GM23338 (cell line): ENCODE measurements at regions not wholly inside any gene's neighbourhood (a gene's known extent, or its start where the extent isn't known, plus 50 kb on each side); places are given as distances from the start of the nearest gene placed in this dataset.

ENCODE experiments used
- ATAC-seq: fragments of 200-7000 bp; cut with Tn5 transposase; 3 replicates; pipeline ENCODE4 v1.9.1; 2020
- DNase-seq: peaks from one replicate; pipeline ENCODE4 v3.0.0-alpha.2; 2015; ENCODE audit warnings: low spot score
- H2AFZ ChIP-seq: fragments of 200-600 bp; sonication (generic); 2 replicates; pipeline ENCODE4 v1.8.0; 2016; ENCODE audit warnings: antibody characterized with exemption, mild to moderate bottlenecking, moderate library complexity
- H3F3A ChIP-seq: fragments of 200-600 bp; sonication (generic); replicated peaks from 2 replicates; pipeline ENCODE4 v1.8.0; 2017; ENCODE audit warnings: antibody characterized with exemption, mixed run types, low read depth
- H3K27ac ChIP-seq: fragments of 200-600 bp; sonication (generic); 2 replicates; pipeline ENCODE4 v1.6.1; 2016; ENCODE audit warnings: low read depth
- H3K27me3 ChIP-seq: fragments of 200-600 bp; sonication (generic); 2 replicates; pipeline ENCODE4 v1.8.0; 2016; ENCODE audit warnings: mild to moderate bottlenecking, mixed run types, moderate library complexity; ENCODE audit not compliant: insufficient read depth
- H3K36me3 ChIP-seq: fragments of 200-600 bp; sonication (generic); 2 replicates; pipeline ENCODE4 v1.8.0; 2016; ENCODE audit warnings: mild to moderate bottlenecking; ENCODE audit not compliant: insufficient read depth
- H3K4me1 ChIP-seq: fragments of 200-600 bp; sonication (generic); 2 replicates; pipeline ENCODE4 v1.8.0; 2016; ENCODE audit warnings: mild to moderate bottlenecking, moderate library complexity; ENCODE audit not compliant: insufficient read depth
- H3K4me2 ChIP-seq: fragments of 200-600 bp; sonication (generic); 2 replicates; pipeline ENCODE4 v1.7.1; 2017; ENCODE audit warnings: mixed run types
- H3K4me3 ChIP-seq: fragments of 200-600 bp; sonication (generic); 2 replicates; pipeline ENCODE4 v1.6.1; 2016; ENCODE audit warnings: mixed run types
- H3K79me2 ChIP-seq: fragments of 200-600 bp; sonication (generic); replicated peaks from 2 replicates; pipeline ENCODE4 v1.8.0; 2017; ENCODE audit warnings: mild to moderate bottlenecking; ENCODE audit not compliant: insufficient read depth
- H3K9me2 ChIP-seq: fragments of 200-600 bp; sonication (generic); 2 replicates; pipeline ENCODE4 v1.8.0; 2017; ENCODE audit not compliant: insufficient read depth
- H4K20me1 ChIP-seq: fragments of 200-600 bp; sonication (generic); replicated peaks from 2 replicates; pipeline ENCODE4 v1.8.0; 2017; ENCODE audit warnings: mild to moderate bottlenecking; ENCODE audit not compliant: insufficient read depth
- H3K27ac Mint-ChIP-seq: 2 replicates; pipeline ENCODE4 v1.8.0; 2020; ENCODE audit warnings: inconsistent platforms, mild to moderate bottlenecking, moderate library complexity, mixed read lengths
- H3K27me3 Mint-ChIP-seq: 3 replicates; pipeline ENCODE4 v1.8.0; 2022; ENCODE audit warnings: low read depth, mild to moderate bottlenecking, moderate library complexity, mixed read lengths, inconsistent platforms; ENCODE audit not compliant: insufficient read depth, poor library complexity
- H3K36me3 Mint-ChIP-seq: 3 replicates; pipeline ENCODE4 v1.8.0; 2021; ENCODE audit warnings: low read depth, mild to moderate bottlenecking, inconsistent platforms, moderate library complexity, mixed read lengths
- H3K4me1 Mint-ChIP-seq: 3 replicates; pipeline ENCODE4 v1.8.0; 2020; ENCODE audit warnings: mild to moderate bottlenecking, inconsistent platforms, mixed read lengths
- H3K4me3 Mint-ChIP-seq: 3 replicates; pipeline ENCODE4 v1.8.0; 2021; ENCODE audit warnings: moderate library complexity, mild to moderate bottlenecking, inconsistent platforms, mixed read lengths
- H3K9me3 Mint-ChIP-seq: 3 replicates; pipeline ENCODE4 v1.8.0; 2020; ENCODE audit warnings: moderate library complexity, mild to moderate bottlenecking, inconsistent platforms, mixed read lengths
- CREB1 ChIP-seq: fragments of 250-450 bp; sonication (Bioruptor Pico); IDR thresholded peaks from 2 replicates; pipeline ENCODE4 v1.5.0; 2020; ENCODE audit warnings: low read depth, mild to moderate bottlenecking, moderate library complexity
- ETS1 ChIP-seq: IDR thresholded peaks from 2 replicates; pipeline ENCODE4 v1.6.1; 2016; ENCODE audit warnings: antibody characterized with exemption
- EZH2 ChIP-seq: fragments of 200-600 bp; sonication (generic); IDR thresholded peaks from one replicate; pipeline ENCODE4 v1.8.0; 2017; ENCODE audit warnings: antibody characterized with exemption, mild to moderate bottlenecking, low read depth; ENCODE audit not compliant: unreplicated experiment
- EZH2phosphoT487 ChIP-seq: fragments of 200-600 bp; sonication (generic); IDR thresholded peaks from one replicate; pipeline ENCODE4 v1.8.1; 2018; ENCODE audit warnings: antibody characterized with exemption; ENCODE audit not compliant: unreplicated experiment
- JUNB ChIP-seq: IDR thresholded peaks from one replicate; pipeline ENCODE4 v1.6.1; 2016; ENCODE audit warnings: antibody characterized with exemption; ENCODE audit not compliant: unreplicated experiment
- POLR2AphosphoS5 ChIP-seq: IDR thresholded peaks from 2 replicates; pipeline ENCODE4 v1.6.1; 2016; ENCODE audit warnings: antibody characterized with exemption, low read depth
- STAT1 ChIP-seq: IDR thresholded peaks from one replicate; pipeline ENCODE4 v1.6.1; 2016; ENCODE audit warnings: antibody characterized with exemption; ENCODE audit not compliant: unreplicated experiment
- ZNF114 ChIP-seq: fragments of 250-450 bp; sonication (Bioruptor Pico); IDR thresholded peaks from 2 replicates; pipeline ENCODE4 v1.5.0; 2020; ENCODE audit warnings: mild to moderate bottlenecking, moderate library complexity
- ZNF331 ChIP-seq: fragments of 250-450 bp; sonication (Bioruptor Pico); IDR thresholded peaks from 2 replicates; pipeline ENCODE4 v1.5.0; 2020; ENCODE audit warnings: low read depth, mild to moderate bottlenecking, moderate library complexity
- TF ChIP-seq, protein P1 (sequence below), 2 experiments: fragments of 200-600 bp in 1 of 2; sonication (generic) in 1 of 2; conservative IDR thresholded peaks; 2 replicates each; pipeline versions ENCODE4 v1.5.1 to v1.6.1; 2016 to 2017; ENCODE audit warnings: antibody characterized with exemption in 2 of 2, low read depth in 2 of 2, mild to moderate bottlenecking in 2 of 2, moderate library complexity in 1 of 2
- TF ChIP-seq, protein P2 (sequence below): fragments of 250-450 bp; sonication (Bioruptor Pico); IDR thresholded peaks from 2 replicates; pipeline ENCODE4 v1.5.0; 2020; ENCODE audit warnings: mild to moderate bottlenecking, moderate library complexity

DNA sequence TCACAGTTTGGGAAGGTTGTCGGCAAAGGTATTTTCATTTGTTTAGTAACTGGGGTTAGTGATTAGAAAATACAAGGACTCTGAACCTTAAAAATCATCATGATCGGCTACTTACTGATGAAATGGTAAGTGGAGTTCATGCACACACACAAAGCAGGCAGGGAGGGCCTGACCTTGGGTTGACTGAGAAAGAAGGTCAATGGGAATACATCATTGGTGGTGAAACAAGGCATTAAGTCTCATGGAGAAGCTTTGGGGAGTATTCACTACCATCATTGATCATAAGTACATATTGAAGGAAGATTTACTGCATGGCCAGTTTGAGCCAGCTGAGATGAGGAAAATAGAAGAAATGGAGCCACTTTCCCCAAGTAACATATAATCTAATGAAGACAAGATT, 74.4 kb downstream of the LUZP4 start:
- Histone ChIP-seq H3K9me2 (no peaks in the 10 kb centered on the region), H3K27me3 (no peaks in the 10 kb centered on the region), H3K79me2 (no peaks in the 10 kb centered on the region), H3K36me3 (no peaks in the 10 kb centered on the region), H4K20me1 (no peaks in the 10 kb centered on the region), H3K27ac (no peak overlapping the region), H3K4me2 (no peak overlapping the region), H2AFZ (no peak overlapping the region), H3K4me3 (no peak overlapping the region), H3K4me1 (no peaks in the 10 kb centered on the region), H3F3A (no peaks in the 10 kb centered on the region)
- TF ChIP-seq, protein P1, sequence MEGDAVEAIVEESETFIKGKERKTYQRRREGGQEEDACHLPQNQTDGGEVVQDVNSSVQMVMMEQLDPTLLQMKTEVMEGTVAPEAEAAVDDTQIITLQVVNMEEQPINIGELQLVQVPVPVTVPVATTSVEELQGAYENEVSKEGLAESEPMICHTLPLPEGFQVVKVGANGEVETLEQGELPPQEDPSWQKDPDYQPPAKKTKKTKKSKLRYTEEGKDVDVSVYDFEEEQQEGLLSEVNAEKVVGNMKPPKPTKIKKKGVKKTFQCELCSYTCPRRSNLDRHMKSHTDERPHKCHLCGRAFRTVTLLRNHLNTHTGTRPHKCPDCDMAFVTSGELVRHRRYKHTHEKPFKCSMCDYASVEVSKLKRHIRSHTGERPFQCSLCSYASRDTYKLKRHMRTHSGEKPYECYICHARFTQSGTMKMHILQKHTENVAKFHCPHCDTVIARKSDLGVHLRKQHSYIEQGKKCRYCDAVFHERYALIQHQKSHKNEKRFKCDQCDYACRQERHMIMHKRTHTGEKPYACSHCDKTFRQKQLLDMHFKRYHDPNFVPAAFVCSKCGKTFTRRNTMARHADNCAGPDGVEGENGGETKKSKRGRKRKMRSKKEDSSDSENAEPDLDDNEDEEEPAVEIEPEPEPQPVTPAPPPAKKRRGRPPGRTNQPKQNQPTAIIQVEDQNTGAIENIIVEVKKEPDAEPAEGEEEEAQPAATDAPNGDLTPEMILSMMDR (conservative IDR thresholded peaks at IDR 0.05; ENCODE audit: low read depth in 2 of 2): no peak
- TF ChIP-seq ZNF114 (CRISPR knock-in tag) (no peak), JUNB (no peak), STAT1 (no peak), CREB1 (no peak), ZNF331 (CRISPR knock-in tag) (no peak), ETS1 (no peak), EZH2phosphoT487 (no peak), POLR2AphosphoS5 (no peak), EZH2 (no peak)
- TF ChIP-seq, protein P2, sequence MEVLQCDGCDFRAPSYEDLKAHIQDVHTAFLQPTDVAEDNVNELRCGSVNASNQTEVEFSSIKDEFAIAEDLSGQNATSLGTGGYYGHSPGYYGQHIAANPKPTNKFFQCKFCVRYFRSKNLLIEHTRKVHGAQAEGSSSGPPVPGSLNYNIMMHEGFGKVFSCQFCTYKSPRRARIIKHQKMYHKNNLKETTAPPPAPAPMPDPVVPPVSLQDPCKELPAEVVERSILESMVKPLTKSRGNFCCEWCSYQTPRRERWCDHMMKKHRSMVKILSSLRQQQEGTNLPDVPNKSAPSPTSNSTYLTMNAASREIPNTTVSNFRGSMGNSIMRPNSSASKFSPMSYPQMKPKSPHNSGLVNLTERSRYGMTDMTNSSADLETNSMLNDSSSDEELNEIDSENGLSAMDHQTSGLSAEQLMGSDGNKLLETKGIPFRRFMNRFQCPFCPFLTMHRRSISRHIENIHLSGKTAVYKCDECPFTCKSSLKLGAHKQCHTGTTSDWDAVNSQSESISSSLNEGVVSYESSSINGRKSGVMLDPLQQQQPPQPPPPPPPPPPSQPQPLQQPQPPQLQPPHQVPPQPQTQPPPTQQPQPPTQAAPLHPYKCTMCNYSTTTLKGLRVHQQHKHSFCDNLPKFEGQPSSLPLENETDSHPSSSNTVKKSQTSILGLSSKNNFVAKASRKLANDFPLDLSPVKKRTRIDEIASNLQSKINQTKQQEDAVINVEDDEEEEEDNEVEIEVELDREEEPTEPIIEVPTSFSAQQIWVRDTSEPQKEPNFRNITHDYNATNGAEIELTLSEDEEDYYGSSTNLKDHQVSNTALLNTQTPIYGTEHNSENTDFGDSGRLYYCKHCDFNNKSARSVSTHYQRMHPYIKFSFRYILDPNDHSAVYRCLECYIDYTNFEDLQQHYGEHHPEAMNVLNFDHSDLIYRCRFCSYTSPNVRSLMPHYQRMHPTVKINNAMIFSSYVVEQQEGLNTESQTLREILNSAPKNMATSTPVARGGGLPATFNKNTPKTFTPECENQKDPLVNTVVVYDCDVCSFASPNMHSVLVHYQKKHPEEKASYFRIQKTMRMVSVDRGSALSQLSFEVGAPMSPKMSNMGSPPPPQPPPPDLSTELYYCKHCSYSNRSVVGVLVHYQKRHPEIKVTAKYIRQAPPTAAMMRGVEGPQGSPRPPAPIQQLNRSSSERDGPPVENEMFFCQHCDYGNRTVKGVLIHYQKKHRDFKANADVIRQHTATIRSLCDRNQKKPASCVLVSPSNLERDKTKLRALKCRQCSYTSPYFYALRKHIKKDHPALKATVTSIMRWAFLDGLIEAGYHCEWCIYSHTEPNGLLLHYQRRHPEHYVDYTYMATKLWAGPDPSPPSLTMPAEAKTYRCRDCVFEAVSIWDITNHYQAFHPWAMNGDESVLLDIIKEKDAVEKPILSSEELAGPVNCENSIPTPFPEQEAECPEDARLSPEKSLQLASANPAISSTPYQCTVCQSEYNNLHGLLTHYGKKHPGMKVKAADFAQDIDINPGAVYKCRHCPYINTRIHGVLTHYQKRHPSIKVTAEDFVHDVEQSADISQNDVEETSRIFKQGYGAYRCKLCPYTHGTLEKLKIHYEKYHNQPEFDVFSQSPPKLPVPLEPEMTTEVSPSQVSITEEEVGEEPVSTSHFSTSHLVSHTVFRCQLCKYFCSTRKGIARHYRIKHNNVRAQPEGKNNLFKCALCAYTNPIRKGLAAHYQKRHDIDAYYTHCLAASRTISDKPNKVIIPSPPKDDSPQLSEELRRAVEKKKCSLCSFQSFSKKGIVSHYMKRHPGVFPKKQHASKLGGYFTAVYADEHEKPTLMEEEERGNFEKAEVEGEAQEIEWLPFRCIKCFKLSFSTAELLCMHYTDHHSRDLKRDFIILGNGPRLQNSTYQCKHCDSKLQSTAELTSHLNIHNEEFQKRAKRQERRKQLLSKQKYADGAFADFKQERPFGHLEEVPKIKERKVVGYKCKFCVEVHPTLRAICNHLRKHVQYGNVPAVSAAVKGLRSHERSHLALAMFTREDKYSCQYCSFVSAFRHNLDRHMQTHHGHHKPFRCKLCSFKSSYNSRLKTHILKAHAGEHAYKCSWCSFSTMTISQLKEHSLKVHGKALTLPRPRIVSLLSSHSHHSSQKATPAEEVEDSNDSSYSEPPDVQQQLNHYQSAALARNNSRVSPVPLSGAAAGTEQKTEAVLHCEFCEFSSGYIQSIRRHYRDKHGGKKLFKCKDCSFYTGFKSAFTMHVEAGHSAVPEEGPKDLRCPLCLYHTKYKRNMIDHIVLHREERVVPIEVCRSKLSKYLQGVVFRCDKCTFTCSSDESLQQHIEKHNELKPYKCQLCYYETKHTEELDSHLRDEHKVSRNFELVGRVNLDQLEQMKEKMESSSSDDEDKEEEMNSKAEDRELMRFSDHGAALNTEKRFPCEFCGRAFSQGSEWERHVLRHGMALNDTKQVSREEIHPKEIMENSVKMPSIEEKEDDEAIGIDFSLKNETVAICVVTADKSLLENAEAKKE (CRISPR knock-in tag): no peak
- no peaks in the 10 kb centered on the region for H3K9me3 Mint-ChIP-seq
- peaks cover 4% of the 10 kb centered on the region; the same call in 1 of the 3 replicates for H3K4me1 Mint-ChIP-seq
- no peak overlapping the region for H3K27ac Mint-ChIP-seq
- H3K27me3 Mint-ChIP-seq: peaks cover 2% of the 10 kb centered on the region
- DNase-seq (no peak), ATAC-seq (no peak)
- no peak overlapping the region for H3K4me3 Mint-ChIP-seq
- no peaks in the 10 kb centered on the region for H3K36me3 Mint-ChIP-seq
